Muscle layer of colon (tissue), 2 donors: ENCODE measurements at regions not wholly inside any gene's neighbourhood (a gene's known extent, or its start where the extent isn't known, plus 50 kb on each side); places are given as distances from the start of the nearest gene placed in this dataset.

Experiments used
- H3K27ac ChIP-seq: one replicate; pipeline ENCODE4 v1.7.0; 2013; ENCODE audit warnings: low read depth, mild to moderate bottlenecking, low read length, moderate library complexity
- H3K27me3 ChIP-seq, 2 donors: one replicate each; pipeline ENCODE4 v1.7.0; 2013; ENCODE audit warnings: low read length in 2 of 2, mild to moderate bottlenecking in 2 of 2; ENCODE audit not compliant: insufficient read depth in 2 of 2, control insufficient read depth in 1 of 2
- H3K36me3 ChIP-seq: one replicate; pipeline ENCODE4 v1.7.0; 2013; ENCODE audit warnings: mild to moderate bottlenecking, low read length; ENCODE audit not compliant: insufficient read depth
- H3K4me1 ChIP-seq: one replicate; pipeline ENCODE4 v1.7.0; 2013; ENCODE audit warnings: mild to moderate bottlenecking, low read length; ENCODE audit not compliant: insufficient read depth
- H3K4me3 ChIP-seq, 2 donors: one replicate each; pipeline ENCODE4 v1.7.0; 2013; ENCODE audit warnings: low read length in 2 of 2, low read depth in 1 of 2, mild to moderate bottlenecking in 1 of 2, moderate library complexity in 1 of 2
- H3K9ac ChIP-seq: one replicate; pipeline ENCODE4 v1.7.0; 2013; ENCODE audit warnings: low read length
- H3K9me3 ChIP-seq: one replicate; pipeline ENCODE4 v1.7.0; 2013; ENCODE audit warnings: mild to moderate bottlenecking, low read length
- donor health status: abdominal sarcoma.
- donor health status: Adenocarcinoma of cecum.

DNA sequence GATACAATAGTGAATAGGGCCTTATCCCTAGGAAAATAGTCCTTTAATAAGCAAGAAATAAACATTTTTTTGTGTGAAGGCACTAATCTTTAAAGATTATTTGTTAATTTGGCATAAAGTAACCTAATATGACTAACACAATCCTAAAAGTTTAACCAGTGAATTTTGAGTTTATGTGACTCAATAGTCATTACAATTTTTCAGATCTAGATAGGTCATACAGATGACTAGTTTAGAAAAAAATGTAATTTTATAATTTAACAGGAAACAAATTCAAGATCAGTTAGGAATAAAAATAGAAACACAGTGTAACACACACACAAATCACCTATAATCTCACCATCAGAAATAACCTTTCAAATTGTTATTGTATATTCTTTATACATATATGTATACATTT is 620.7 kb upstream of the ALCAM start:
- no peaks in the 10 kb centered on the region for H3K4me1 ChIP-seq
- H3K9me3 ChIP-seq = no peaks in the 10 kb centered on the region
- H3K9ac ChIP-seq = no peak overlapping the region
- H3K36me3 ChIP-seq = no peaks in the 10 kb centered on the region
- H3K27me3 ChIP-seq = no peaks in the 10 kb centered on the region
- H3K4me3 ChIP-seq = no peak overlapping the region
- H3K27ac ChIP-seq = no peak overlapping the region

DNA sequence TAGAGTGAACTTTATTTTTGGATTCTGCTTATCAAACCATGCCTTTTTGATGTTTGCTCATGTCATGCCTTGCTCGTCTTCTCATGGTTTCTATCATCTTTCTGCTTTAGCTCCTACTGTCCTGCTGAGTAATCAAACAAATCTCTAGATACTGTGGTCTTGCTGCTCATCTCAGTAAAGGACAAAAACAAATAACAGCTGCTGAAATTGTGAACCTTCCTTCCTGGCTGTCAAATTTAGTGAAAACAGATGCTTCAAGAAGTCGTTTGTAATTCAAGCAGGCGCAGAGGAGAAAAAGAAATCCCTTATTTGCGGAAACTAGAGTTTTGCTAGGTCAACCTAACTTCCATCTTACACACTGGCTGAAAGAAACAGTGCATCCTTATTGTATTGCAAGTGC is 616.1 kb upstream of the ALCAM start:
- Histone ChIP-seq H3K27me3 (no peaks in the 10 kb centered on the region), H3K4me3 (no peak overlapping the region), H3K9ac (no peak overlapping the region), H3K36me3 (no peaks in the 10 kb centered on the region), H3K4me1 (no peaks in the 10 kb centered on the region), H3K9me3 (no peaks in the 10 kb centered on the region), H3K27ac (no peak overlapping the region)

DNA sequence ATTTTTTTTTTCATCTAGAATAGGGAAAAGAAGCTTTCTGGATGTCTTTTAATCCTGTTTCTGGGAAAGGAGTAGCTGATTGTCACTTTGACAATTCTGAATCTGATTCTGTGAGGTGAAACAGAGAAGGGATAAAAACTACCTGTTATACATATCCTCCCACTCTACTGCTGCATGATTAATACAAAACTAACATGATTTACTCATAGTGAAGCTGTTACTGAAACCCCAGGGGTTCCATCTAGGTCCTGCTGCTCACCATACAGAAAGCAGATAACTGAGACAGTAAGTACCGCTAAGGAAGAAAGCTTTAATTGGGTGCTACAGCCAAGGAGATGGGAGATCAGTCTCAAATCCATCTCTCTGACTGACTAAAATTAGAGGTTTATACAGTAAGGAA is 610.9 kb upstream of the ALCAM start:
- H3K27me3 ChIP-seq = no peaks in the 10 kb centered on the region
- H3K9me3 ChIP-seq = no peaks in the 10 kb centered on the region
- no peak overlapping the region for H3K9ac ChIP-seq
- no peak overlapping the region for H3K4me3 ChIP-seq
- H3K4me1 ChIP-seq = no peaks in the 10 kb centered on the region
- H3K36me3 ChIP-seq = no peaks in the 10 kb centered on the region
- no peak overlapping the region for H3K27ac ChIP-seq

DNA sequence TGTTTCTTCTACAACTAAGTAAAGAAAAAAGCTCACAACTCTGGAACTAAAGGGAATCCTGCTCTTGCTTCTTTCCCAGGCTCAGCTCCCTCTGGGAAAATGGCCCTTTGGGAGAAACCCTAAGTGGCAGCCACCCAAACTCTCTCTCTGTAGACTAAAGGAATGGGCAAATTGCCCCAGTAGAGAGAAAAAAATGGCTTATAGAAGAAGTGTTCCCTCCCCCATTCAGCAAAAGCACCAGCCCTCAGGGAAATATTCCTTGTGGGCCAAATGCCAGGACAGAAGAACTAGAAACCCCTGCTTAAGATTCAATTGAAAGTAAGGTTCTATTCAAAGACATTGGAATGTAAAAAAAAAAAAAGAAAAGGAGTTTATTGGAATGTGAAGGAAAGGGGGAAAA is 603.7 kb upstream of the ALCAM start:
- H3K27me3 ChIP-seq = no peaks in the 10 kb centered on the region

DNA sequence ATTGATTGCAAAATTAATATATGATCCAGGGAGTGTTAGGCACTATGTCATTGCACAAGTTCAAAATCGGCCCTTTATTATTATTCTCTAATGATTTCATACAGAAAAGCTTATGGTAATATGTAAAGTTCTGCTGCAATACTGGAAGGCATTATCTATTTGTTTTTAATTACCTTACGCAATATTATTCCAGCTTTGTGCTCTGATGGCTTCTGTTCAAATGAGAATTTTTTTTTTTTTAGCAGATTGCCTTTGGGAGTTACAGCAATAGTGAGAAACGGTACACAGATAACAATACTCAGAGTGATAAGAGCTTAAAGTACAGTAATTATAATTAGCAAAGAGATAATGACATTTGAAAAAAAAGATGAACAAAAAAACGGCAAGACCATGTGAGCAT is 602.2 kb upstream of the ALCAM start:
- H3K27me3 ChIP-seq = no peaks in the 10 kb centered on the region
- H3K9ac ChIP-seq = no peak overlapping the region
- H3K9me3 ChIP-seq = no peaks in the 10 kb centered on the region
- no peak overlapping the region for H3K4me3 ChIP-seq
- no peaks in the 10 kb centered on the region for H3K36me3 ChIP-seq
- H3K4me1 ChIP-seq = no peaks in the 10 kb centered on the region
- no peak overlapping the region for H3K27ac ChIP-seq

More for the DNA sequence above, 603.7 kb upstream of the ALCAM start:
- H3K27ac ChIP-seq = no peak overlapping the region
- no peak overlapping the region for H3K9ac ChIP-seq
- no peaks in the 10 kb centered on the region for H3K36me3 ChIP-seq
- H3K9me3 ChIP-seq = no peaks in the 10 kb centered on the region
- no peak overlapping the region for H3K4me3 ChIP-seq
- no peaks in the 10 kb centered on the region for H3K4me1 ChIP-seq

DNA sequence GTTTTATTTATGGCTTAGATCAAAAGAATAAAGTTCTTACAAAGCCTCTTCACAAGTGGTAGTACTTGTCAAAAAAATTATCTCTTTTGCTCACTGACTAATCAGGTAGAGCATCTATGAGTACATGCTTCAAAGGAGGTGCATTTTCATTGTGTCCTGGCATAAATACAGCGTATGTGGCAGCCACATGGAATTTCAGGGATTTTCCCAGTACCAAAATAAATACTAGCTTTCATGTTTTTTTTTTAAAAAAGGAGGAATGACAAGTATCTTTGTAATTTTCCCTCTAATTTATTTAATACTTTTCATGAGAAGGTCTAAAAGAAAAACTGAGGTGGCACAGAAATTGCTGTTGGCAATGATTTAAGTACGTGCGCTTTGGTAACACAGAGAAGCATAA is 597.8 kb upstream of the ALCAM start:
- Histone ChIP-seq H3K9me3 (no peaks in the 10 kb centered on the region), H3K27ac (no peak overlapping the region), H3K4me1 (no peaks in the 10 kb centered on the region), H3K9ac (no peak overlapping the region), H3K27me3 (no peaks in the 10 kb centered on the region), H3K4me3 (no peak overlapping the region), H3K36me3 (no peaks in the 10 kb centered on the region)

DNA sequence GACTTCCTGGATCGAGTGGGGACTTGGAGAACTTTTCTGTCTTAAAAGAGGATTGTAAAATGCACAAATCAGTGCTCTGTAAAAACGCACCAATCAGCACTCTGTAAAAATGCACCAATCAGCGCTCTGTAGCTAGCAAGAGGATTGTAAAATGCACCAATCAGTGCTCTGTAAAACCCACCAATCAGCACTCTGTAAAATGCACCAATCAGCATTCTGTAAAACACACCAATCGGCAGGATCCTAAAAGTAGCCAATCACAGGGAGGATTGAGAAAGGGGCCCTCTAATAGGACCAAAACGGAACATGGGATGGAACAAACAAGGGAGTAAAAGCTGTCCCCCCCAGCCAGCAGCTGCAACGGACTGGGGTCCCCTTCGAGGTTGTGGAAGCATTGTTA is 587.4 kb upstream of the ALCAM start:
- no peaks in the 10 kb centered on the region for H3K36me3 ChIP-seq
- no peak overlapping the region for H3K9ac ChIP-seq
- no peaks in the 10 kb centered on the region for H3K4me1 ChIP-seq
- no peaks in the 10 kb centered on the region for H3K27me3 ChIP-seq
- H3K9me3 ChIP-seq = no peaks in the 10 kb centered on the region
- no peak overlapping the region for H3K27ac ChIP-seq
- H3K4me3 ChIP-seq = no peak overlapping the region

DNA sequence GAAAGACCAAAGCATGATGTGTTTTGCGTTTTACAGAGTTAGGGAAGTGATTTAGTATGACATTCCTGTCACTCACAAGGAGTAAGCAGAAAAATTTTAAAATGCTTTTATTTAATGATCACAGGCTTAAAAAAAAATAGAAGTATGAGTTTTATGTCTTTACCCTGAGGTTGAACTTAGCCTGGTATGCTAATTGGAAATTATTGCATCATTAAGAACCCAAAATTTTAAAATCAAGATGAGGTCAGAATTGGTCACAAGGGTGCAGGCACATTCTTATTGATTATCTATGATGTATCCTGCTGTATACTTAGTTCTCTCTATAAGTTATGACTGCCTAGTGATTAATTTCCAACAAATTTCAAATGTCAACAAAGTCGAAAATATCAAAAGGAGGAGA is 585.6 kb upstream of the ALCAM start:
- Histone ChIP-seq H3K4me3 (no peak overlapping the region), H3K9ac (no peak overlapping the region), H3K36me3 (no peaks in the 10 kb centered on the region), H3K27ac (no peak overlapping the region), H3K27me3 (no peaks in the 10 kb centered on the region), H3K9me3 (no peaks in the 10 kb centered on the region), H3K4me1 (no peaks in the 10 kb centered on the region)

DNA sequence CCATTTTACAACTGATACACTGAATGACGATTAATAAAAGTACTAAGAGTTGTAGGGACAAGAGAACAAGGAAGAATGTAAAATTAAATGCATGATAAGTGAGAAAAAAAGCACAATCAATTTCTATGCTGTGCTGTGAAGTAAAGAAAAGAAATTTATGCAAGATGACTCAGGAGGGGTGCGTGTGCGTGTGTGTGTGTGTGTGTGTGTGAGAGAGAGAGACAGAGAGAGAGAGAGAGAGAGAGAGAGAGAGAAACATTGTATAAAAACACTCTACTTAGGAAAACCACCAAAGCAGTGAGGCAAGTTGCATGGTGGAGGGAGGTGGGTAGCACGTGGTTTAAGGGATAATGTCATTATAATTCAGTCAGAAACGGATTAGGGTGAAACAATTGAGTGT is 580.8 kb upstream of the ALCAM start:
- H3K36me3 ChIP-seq = no peaks in the 10 kb centered on the region

DNA sequence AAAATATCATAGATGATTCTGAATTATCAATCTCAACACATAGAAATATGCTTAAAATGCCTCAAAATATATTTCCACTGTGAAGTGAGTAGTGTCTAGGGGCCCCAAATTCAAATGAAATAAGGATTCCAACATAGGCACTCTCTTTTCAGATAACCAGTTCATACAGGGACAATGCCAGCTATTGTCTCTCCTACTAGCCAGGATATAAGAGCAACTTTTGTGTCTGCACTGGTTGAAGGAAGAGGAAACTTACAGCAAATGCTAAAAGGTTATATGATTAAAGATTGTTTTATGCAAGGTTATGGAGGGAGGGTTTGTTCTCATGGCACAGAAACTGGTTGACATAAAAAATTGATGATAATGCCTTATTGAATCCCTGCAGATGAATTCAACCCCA is 579.4 kb upstream of the ALCAM start:
- Histone ChIP-seq H3K36me3 (no peaks in the 10 kb centered on the region), H3K27me3 (no peaks in the 10 kb centered on the region), H3K9ac (no peak overlapping the region), H3K9me3 (no peaks in the 10 kb centered on the region), H3K27ac (no peak overlapping the region), H3K4me1 (no peaks in the 10 kb centered on the region), H3K4me3 (no peak overlapping the region)

More for the DNA sequence above, 580.8 kb upstream of the ALCAM start:
- Histone ChIP-seq H3K9me3 (no peaks in the 10 kb centered on the region), H3K9ac (no peak overlapping the region), H3K27me3 (no peaks in the 10 kb centered on the region), H3K4me1 (no peaks in the 10 kb centered on the region), H3K27ac (no peak overlapping the region), H3K4me3 (no peak overlapping the region)

DNA sequence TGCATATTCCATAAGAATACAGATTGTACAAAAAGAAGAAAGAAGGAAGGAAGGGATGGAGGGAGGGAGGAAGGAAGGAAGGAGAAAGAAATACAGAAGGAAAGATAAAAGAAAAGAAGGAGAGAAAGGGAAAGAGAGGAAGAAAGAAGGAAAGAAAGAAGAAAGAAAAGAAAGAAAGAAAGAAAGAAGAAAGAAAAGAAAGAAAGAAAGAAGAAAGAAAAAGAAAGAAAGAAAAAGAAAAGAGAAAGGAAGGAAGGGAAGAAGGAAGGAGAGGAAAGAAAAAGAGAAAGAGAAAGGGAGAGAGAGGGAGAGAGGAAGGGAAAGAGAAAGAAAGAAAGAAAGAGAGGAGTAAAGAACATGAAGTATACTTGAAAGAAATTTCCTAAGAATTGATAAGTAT is 577.9 kb upstream of the ALCAM start:
- Histone ChIP-seq H3K27ac (no peak overlapping the region), H3K27me3 (no peaks in the 10 kb centered on the region), H3K9ac (no peak overlapping the region), H3K4me1 (no peaks in the 10 kb centered on the region), H3K36me3 (no peaks in the 10 kb centered on the region), H3K9me3 (no peaks in the 10 kb centered on the region), H3K4me3 (no peak overlapping the region)

DNA sequence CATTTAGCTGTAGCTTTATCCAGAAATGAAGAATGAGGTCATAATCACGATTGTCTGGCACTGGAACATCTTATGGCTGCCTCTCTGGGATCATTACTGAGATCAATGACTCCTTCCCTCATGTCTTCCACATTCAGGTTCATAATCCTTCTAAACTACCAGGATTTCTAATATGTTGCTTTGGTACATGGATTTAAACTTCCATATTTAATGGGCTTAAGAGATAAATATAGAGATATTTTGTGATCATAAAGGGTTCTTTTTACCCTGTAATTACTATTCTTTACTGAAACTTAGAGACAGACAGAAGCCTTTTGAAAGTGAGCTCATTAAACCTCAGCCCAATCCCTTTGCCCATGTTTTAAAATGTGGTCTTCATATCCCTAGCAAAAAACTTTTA is 575.4 kb upstream of the ALCAM start:
- H3K9me3 ChIP-seq = no peaks in the 10 kb centered on the region
- H3K27me3 ChIP-seq = no peaks in the 10 kb centered on the region
- H3K4me1 ChIP-seq = no peaks in the 10 kb centered on the region
- H3K9ac ChIP-seq = no peak overlapping the region
- H3K27ac ChIP-seq = no peak overlapping the region
- no peak overlapping the region for H3K4me3 ChIP-seq
- no peaks in the 10 kb centered on the region for H3K36me3 ChIP-seq
